ENCODE measurements at regions not wholly inside any gene's neighbourhood (a gene's known extent, or its start where the extent isn't known, plus 50 kb on each side); places are given as distances from the start of the nearest gene placed in this dataset.
A peak's percentile ranks its signal among the peaks of the same experiment; 100 is the strongest.

DNA sequence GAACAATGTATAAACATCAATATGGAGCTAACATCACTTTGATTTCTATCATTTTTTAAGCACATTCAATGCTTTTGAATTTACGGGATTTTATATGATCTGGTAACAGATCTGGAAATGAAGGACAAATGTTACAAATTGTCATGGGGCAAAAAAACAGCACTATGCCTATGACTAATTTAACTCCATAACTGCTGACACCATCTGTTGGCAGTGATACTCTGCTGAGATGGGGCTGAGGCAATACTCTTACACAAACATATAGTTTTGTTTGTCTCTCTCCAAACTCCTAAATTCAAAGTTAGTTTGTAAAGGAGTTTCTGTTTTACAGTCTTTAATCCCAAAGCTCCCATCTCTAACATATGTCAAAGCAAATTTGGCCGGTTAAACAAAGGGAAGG, 132.5 kb upstream of the FER start:
- TF ChIP-seq, protein P1, sequence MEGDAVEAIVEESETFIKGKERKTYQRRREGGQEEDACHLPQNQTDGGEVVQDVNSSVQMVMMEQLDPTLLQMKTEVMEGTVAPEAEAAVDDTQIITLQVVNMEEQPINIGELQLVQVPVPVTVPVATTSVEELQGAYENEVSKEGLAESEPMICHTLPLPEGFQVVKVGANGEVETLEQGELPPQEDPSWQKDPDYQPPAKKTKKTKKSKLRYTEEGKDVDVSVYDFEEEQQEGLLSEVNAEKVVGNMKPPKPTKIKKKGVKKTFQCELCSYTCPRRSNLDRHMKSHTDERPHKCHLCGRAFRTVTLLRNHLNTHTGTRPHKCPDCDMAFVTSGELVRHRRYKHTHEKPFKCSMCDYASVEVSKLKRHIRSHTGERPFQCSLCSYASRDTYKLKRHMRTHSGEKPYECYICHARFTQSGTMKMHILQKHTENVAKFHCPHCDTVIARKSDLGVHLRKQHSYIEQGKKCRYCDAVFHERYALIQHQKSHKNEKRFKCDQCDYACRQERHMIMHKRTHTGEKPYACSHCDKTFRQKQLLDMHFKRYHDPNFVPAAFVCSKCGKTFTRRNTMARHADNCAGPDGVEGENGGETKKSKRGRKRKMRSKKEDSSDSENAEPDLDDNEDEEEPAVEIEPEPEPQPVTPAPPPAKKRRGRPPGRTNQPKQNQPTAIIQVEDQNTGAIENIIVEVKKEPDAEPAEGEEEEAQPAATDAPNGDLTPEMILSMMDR (IDR thresholded peaks at IDR 0.05; ENCODE audit: low read depth, low read length, missing control alignments), result no peak
- no peak overlapping the region for H3K4me3 ChIP-seq (ENCODE audit: low read depth, low read length)
- in situ Hi-C loops (cut with HindIII; ENCODE audit: low sequenced_read_pairs), result no loop called here
- peak; percentile 2 for DNase-seq (ENCODE audit: low read depth)

DNA sequence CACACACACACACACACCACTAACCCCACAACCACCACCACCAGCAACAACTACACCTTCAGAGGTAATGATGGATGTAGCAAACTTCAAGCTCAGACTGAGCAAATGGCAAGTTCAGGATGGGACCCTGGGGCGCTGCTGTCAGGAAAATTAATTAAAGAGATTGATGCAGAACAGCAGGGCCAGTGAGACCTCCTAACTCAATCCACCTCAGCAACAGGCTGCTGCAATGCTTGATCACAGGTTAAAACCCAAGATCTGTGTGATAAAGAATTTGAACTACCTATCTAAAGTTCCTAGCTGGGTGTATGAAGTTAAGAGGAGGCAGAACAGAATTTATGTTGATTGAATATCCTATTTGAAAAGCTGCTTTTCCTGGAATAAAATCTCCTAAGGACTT, 140.3 kb upstream of the FER start:
- no peak for DNase-seq (ENCODE audit: low read depth)
- in situ Hi-C loops (cut with HindIII; ENCODE audit: low sequenced_read_pairs), result no loop called here
- no peak overlapping the region for H3K4me3 ChIP-seq (ENCODE audit: low read depth, low read length)
- TF ChIP-seq, protein P1 (IDR thresholded peaks at IDR 0.05; ENCODE audit: low read depth, low read length, missing control alignments), result no peak

DNA sequence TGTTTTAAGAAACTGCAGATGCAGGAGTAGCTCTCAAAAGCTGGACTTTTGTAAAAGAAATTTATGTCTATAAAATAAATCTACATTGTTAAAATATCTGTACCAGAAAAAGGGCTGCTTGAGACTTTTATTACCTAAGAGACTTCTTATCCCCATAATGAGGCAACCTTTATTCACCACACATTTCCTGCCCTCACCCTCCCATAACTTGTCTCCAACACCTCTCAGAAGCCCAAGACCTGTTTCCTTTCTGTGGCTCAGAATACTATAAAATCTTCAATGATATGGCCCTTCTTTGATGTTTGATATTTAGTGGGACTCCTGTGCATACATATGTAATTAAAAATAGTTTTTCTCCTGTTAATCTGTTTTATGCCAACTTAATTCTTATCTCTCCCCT, 141.5 kb upstream of the FER start:
- TF ChIP-seq, protein P1 (IDR thresholded peaks at IDR 0.05; ENCODE audit: low read depth, low read length, missing control alignments), result no peak
- in situ Hi-C loops (cut with HindIII; ENCODE audit: low sequenced_read_pairs), result no loop called here
- H3K4me3 ChIP-seq (ENCODE audit: low read depth, low read length), result no peak overlapping the region
- DNase-seq (ENCODE audit: low read depth), result no peak

DNA sequence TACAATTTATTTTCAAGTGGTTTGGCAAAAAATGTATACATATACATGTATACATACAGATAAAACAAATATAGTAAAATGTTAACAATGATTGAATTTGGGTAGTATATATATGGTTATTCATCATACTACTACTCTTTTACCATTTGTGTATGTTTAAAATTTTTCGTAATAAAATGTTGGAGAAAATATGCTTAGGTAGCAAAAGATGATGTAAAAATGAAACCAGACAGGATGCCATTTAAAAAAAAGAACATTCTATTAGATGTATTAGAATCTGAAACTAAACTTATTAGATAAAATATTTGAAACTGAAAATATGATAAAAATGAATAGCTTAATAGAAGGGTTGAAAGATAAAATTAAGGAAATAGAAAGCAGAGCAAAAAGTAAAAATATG, 144.9 kb upstream of the FER start:
- TF ChIP-seq, protein P1 (IDR thresholded peaks at IDR 0.05; ENCODE audit: low read depth, low read length, missing control alignments), result no peak
- in situ Hi-C loops (cut with HindIII; ENCODE audit: low sequenced_read_pairs), result no loop called here
- no peak overlapping the region for H3K4me3 ChIP-seq (ENCODE audit: low read depth, low read length)

DNA sequence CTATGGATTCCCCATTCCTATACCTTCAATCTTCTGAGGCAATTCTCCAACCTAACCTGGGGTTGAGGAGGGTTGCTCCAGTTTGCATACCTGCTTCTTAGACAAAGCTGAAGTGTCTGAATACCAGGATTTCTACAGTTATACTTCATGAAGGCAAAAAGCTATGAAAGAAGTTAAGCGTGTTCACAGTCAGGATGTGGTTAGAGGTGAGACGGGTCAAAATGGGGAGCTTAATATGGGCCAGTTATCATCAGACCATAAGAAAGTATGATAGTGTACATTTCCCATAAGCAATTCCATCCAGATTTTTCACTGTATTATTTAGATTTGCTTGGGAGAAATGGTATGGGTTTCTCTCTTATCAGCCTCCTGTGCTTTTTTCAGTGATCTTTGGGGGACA, 156.9 kb upstream of the FER start:
- no peak overlapping the region for H3K4me3 ChIP-seq (ENCODE audit: low read depth, low read length)
- TF ChIP-seq, protein P1 (IDR thresholded peaks at IDR 0.05; ENCODE audit: low read depth, low read length, missing control alignments), result no peak
- no peak for DNase-seq (ENCODE audit: low read depth)
- in situ Hi-C loops (cut with HindIII; ENCODE audit: low sequenced_read_pairs), result no loop called here

More for the DNA sequence above, 144.9 kb upstream of the FER start:
- DNase-seq (ENCODE audit: low read depth), result no peak

DNA sequence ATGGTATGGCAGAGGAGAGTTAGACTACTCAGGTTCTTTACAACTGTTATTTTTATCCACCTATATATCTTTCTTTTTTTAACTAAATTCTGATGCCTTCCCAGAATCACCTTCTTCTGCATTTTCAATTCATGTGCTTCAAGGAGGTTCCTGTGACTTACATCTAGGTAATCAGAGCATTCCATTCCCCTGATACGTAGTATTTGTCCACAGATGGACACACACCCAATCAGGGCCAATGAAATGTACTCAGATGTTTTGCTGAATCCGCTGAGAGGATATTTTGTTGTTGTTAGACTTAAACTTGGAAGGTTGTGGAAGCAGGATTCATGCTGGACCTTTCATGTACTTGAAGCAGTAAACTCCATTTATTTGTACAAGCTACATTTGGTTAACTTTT, 159.4 kb upstream of the FER start:
- no peak overlapping the region for H3K4me3 ChIP-seq (ENCODE audit: low read depth, low read length)
- TF ChIP-seq, protein P1 (IDR thresholded peaks at IDR 0.05; ENCODE audit: low read depth, low read length, missing control alignments), result no peak
- in situ Hi-C loops (cut with HindIII; ENCODE audit: low sequenced_read_pairs), result loop anchor here (5.0 kb wide), 1 partner anchor 49 kb away; no protein-coding TSS in a partner anchor
- DNase-seq (ENCODE audit: low read depth), result no peak

DNA sequence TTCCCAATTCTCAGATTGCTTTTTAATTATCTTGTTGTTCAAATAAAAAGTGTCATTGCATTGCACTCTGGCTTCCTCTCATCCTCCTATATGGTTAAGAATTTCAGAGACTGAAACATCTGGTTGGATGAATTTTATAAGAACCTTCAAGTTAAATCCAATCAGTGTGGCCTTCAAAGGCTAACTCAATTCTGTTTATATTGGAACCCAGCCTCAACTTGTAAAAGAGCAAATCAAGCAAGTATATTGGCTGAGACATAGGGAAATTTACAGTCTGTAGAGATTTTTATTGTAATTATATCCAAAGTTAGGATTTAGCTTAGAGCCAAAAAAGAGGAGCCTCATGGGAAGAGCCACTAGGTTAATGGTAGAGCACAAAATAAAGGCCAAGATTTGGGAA, 159.9 kb upstream of the FER start:
- in situ Hi-C loops (cut with HindIII; ENCODE audit: low sequenced_read_pairs), result loop anchor here (5.0 kb wide), 1 partner anchor 49 kb away; no protein-coding TSS in a partner anchor
- H3K4me3 ChIP-seq (ENCODE audit: low read depth, low read length), result no peak overlapping the region
- DNase-seq (ENCODE audit: low read depth), result no peak
- TF ChIP-seq, protein P1 (IDR thresholded peaks at IDR 0.05; ENCODE audit: low read depth, low read length, missing control alignments), result no peak

Data from astrocyte of the cerebellum (primary cell).